ENCODE measurements at regions not wholly inside any gene's neighbourhood (a gene's known extent, or its start where the extent isn't known, plus 50 kb on each side); places are given as distances from the start of the nearest gene placed in this dataset.

DNA sequence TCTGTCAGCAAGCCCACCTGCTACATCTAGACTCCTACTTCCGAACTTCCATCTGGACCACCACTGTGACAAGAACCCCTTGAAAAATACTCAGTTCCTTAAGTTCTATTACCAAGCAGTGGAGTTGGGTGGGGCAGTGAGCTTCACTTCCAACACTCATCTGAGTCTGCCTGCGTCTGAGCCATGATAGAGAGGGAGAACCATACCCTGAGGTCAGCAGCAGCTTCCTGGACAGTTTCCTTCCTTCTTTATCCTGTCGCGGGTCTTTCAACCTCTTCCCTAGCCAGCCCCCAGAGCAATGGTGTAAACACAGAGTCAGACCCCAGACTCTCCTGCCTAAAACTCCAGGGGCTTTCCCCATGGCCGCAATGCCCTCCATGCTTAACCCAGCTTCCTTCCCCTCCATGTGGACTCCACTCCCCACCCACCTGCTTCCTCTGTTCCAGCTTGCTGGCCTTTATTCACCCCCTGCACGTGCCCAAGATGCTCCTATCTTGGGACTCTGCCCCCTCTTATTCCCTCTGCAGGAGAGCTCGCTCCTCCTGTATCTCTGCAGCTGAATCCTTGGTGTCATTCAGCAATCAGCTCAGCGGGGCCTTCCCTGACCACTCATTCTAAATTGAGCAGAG, 211.2 kb downstream of the SHQ1 start:
- no peaks in the 10 kb centered on the region for H3K27me3 ChIP-seq (ENCODE audit: insufficient read depth, poor library complexity, severe bottlenecking)
- H3K36me3 ChIP-seq (ENCODE audit: low read depth), result no peaks in the 10 kb centered on the region
- no peak for ATAC-seq (ENCODE audit: low read depth)
- H3K4me3 ChIP-seq (ENCODE audit: severe bottlenecking), result no peak overlapping the region
- H3K4me1 ChIP-seq (ENCODE audit: insufficient read depth, poor library complexity, severe bottlenecking), result no peaks in the 10 kb centered on the region
- no peak overlapping the region for H3K27ac ChIP-seq (ENCODE audit: poor library complexity, severe bottlenecking)
- DNase-seq (ENCODE audit: low spot score), result no peak
- H3K9me3 ChIP-seq (ENCODE audit: severe bottlenecking), result no peaks in the 10 kb centered on the region
- TF ChIP-seq CTCF (IDR thresholded peaks at IDR 0.05; ENCODE audit: poor library complexity, severe bottlenecking), result no peak

- Histone ChIP-seq H3K36me3 (ENCODE audit: low read depth) (no peaks in the 10 kb centered on the region), H3K27ac (ENCODE audit: poor library complexity, severe bottlenecking) (no peak overlapping the region)
- no peak for ATAC-seq (ENCODE audit: low read depth)
Observed at GRCh38 chr3:72635551-72635950, 212.7 kb downstream of the SHQ1 start.

GRCh38 chr3:72634128-72634527, 214.1 kb downstream of the SHQ1 start:
- Histone ChIP-seq H3K9me3 (ENCODE audit: severe bottlenecking) (no peaks in the 10 kb centered on the region), H3K4me1 (ENCODE audit: insufficient read depth, poor library complexity, severe bottlenecking) (peaks cover 6% of the 10 kb centered on the region), H3K27me3 (ENCODE audit: insufficient read depth, poor library complexity, severe bottlenecking) (no peaks in the 10 kb centered on the region), H3K4me3 (ENCODE audit: severe bottlenecking) (no peak overlapping the region), H3K36me3 (ENCODE audit: low read depth) (no peaks in the 10 kb centered on the region), H3K27ac (ENCODE audit: poor library complexity, severe bottlenecking) (no peak overlapping the region)
- ATAC-seq (ENCODE audit: low read depth), result no peak
- no peak for TF ChIP-seq CTCF (IDR thresholded peaks at IDR 0.05; ENCODE audit: poor library complexity, severe bottlenecking)
- no peak for DNase-seq (ENCODE audit: low spot score)

More at GRCh38 chr3:72635551-72635950, 212.7 kb downstream of the SHQ1 start:
- DNase-seq (ENCODE audit: low spot score), result no peak
- H3K27me3 ChIP-seq (ENCODE audit: insufficient read depth, poor library complexity, severe bottlenecking), result no peaks in the 10 kb centered on the region
- H3K4me1 ChIP-seq (ENCODE audit: insufficient read depth, poor library complexity, severe bottlenecking), result no peaks in the 10 kb centered on the region
- no peak overlapping the region for H3K4me3 ChIP-seq (ENCODE audit: severe bottlenecking)
- no peak for TF ChIP-seq CTCF (IDR thresholded peaks at IDR 0.05; ENCODE audit: poor library complexity, severe bottlenecking)
- no peaks in the 10 kb centered on the region for H3K9me3 ChIP-seq (ENCODE audit: severe bottlenecking)

GRCh38 chr3:72633534-72633933, 214.7 kb downstream of the SHQ1 start:
- no peak for DNase-seq (ENCODE audit: low spot score)
- H3K27ac ChIP-seq (ENCODE audit: poor library complexity, severe bottlenecking), result no peak overlapping the region
- H3K36me3 ChIP-seq (ENCODE audit: low read depth), result no peaks in the 10 kb centered on the region
- no peaks in the 10 kb centered on the region for H3K9me3 ChIP-seq (ENCODE audit: severe bottlenecking)
- no peak for ATAC-seq (ENCODE audit: low read depth)
- H3K4me1 ChIP-seq (ENCODE audit: insufficient read depth, poor library complexity, severe bottlenecking), result peaks cover 12% of the 10 kb centered on the region
- no peak for TF ChIP-seq CTCF (IDR thresholded peaks at IDR 0.05; ENCODE audit: poor library complexity, severe bottlenecking)
- H3K27me3 ChIP-seq (ENCODE audit: insufficient read depth, poor library complexity, severe bottlenecking), result no peaks in the 10 kb centered on the region
- H3K4me3 ChIP-seq (ENCODE audit: severe bottlenecking), result no peak overlapping the region

GRCh38 chr3:72633121-72633520, 215.1 kb downstream of the SHQ1 start:
- Histone ChIP-seq H3K36me3 (ENCODE audit: low read depth) (no peaks in the 10 kb centered on the region), H3K27ac (ENCODE audit: poor library complexity, severe bottlenecking) (no peak overlapping the region), H3K4me1 (ENCODE audit: insufficient read depth, poor library complexity, severe bottlenecking) (peaks cover 16% of the 10 kb centered on the region), H3K27me3 (ENCODE audit: insufficient read depth, poor library complexity, severe bottlenecking) (no peaks in the 10 kb centered on the region), H3K9me3 (ENCODE audit: severe bottlenecking) (no peaks in the 10 kb centered on the region), H3K4me3 (ENCODE audit: severe bottlenecking) (no peak overlapping the region)
- ATAC-seq (ENCODE audit: low read depth) (no peak), DNase-seq (ENCODE audit: low spot score) (no peak)
- TF ChIP-seq CTCF (IDR thresholded peaks at IDR 0.05; ENCODE audit: poor library complexity, severe bottlenecking), result no peak
